GM12864 (cell line): ENCODE measurements at regions not wholly inside any gene's neighbourhood (a gene's known extent, or its start where the extent isn't known, plus 50 kb on each side); places are given as distances from the start of the nearest gene placed in this dataset.

Experiments
- DNase-seq: peaks from one replicate; pipeline ENCODE4 v3.0.0-alpha.2; 2011; ENCODE audit warnings: low read depth
- H3K4me3 ChIP-seq: 2 replicates; pipeline ENCODE4 v1.5.1; 2011; ENCODE audit warnings: mild to moderate bottlenecking, low read depth, low read length, control low read depth
- TF ChIP-seq, protein P1 (sequence below): IDR thresholded peaks from 2 replicates; pipeline ENCODE4 v1.5.1; 2011; ENCODE audit warnings: low read depth, mild to moderate bottlenecking, moderate library complexity, low read length, control low read depth, inconsistent platforms; ENCODE audit errors: missing control alignments

- no peak overlapping the region for H3K4me3 ChIP-seq
- DNase-seq, result no peak
- TF ChIP-seq, protein P1, sequence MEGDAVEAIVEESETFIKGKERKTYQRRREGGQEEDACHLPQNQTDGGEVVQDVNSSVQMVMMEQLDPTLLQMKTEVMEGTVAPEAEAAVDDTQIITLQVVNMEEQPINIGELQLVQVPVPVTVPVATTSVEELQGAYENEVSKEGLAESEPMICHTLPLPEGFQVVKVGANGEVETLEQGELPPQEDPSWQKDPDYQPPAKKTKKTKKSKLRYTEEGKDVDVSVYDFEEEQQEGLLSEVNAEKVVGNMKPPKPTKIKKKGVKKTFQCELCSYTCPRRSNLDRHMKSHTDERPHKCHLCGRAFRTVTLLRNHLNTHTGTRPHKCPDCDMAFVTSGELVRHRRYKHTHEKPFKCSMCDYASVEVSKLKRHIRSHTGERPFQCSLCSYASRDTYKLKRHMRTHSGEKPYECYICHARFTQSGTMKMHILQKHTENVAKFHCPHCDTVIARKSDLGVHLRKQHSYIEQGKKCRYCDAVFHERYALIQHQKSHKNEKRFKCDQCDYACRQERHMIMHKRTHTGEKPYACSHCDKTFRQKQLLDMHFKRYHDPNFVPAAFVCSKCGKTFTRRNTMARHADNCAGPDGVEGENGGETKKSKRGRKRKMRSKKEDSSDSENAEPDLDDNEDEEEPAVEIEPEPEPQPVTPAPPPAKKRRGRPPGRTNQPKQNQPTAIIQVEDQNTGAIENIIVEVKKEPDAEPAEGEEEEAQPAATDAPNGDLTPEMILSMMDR, result no peak
Observed at GRCh38 chr15:93658026-93658816, 569.2 kb upstream of the RGMA start.

DNA sequence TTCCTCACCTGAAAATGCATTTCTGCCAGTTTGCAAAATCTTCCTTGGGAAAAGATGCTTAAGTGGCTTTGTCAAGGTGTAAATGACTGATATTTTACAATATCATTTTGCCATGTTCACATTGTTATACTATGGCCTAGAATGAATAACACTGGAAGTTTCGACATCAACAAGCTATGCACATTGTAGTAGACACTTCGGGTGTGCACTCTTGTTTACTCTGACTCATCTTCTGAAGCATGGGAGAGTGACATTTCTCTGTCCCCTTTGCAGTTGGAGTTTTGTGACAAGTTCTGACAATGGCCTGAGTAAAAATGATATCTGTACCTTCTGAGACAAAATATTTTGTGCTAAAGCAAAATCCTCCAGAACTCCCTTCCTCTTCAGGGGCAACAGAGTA, 567.0 kb upstream of the RGMA start:
- H3K4me3 ChIP-seq, result no peak overlapping the region
- DNase-seq, result no peak
- TF ChIP-seq, protein P1, result no peak

DNA sequence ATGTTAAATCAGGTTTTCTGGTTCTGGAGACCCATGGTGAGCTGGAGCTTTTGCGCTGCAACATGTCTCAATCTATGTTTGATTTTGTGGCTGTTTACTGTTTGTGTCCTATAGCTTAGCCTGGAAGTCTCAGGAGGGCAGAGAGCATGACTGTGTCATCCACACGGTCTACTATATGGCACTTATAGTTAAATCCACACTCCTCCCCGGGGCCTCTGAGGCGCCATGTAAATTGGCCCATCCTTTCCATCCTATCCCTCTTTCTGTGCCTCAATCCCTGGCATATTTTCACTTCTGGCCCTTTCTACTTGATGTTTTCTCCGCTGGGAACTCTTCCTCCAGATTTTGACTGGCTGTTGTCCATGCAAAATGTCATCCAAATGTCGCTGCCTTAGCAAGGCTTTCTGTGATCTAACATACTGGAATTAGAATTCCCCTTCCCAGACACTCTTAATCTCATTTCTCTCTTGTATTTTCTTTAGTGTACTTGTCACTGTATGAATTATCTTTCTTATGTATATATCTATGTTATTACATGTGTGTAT, 560.8 kb upstream of the RGMA start:
- no peak overlapping the region for H3K4me3 ChIP-seq
- TF ChIP-seq, protein P1, result no peak
- no peak for DNase-seq

GRCh38 chr15:93646193-93646592, 557.2 kb upstream of the RGMA start:
- TF ChIP-seq, protein P1, result no peak
- no peak for DNase-seq
- no peak overlapping the region for H3K4me3 ChIP-seq

DNA sequence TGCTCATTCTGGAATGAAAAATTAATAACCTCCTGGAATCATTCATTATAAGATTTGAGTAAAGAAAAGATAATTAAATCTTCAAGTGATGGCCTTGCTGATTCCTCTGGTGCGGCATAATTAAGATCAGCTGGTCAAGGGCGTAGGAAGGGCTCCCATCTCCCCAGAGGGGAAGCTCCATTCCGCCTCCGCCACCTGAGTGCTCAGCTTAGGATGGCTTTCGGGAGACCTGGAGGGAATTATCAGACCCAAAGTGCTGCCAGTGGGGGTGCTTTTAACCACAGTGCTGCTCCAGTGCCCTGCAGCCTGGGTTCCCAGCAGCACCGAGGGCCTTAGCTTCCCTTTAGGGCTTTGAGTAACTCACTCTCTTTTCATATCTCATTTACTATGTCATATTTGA, 556.6 kb upstream of the RGMA start:
- no peak overlapping the region for H3K4me3 ChIP-seq
- TF ChIP-seq, protein P1, result no peak
- no peak for DNase-seq

DNA sequence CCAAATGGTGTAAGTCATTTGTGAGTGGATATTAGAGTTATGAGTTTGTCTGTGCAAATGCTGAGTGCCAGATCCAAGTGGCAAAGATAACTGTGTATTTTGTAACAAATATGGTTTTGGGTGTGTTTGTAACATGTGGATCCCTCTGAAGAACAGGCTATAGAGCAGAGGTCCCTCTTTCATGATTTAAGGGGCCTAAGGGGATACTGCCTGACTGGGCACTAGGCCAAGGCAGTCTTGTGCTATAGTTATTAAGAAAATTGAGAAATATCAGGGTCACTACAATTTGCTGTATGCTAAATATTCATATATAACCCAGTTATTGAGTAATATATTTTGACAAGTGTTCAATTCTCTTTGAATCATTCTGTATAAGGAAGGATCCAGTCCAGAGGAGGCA, 555.6 kb upstream of the RGMA start:
- H3K4me3 ChIP-seq, result no peak overlapping the region
- TF ChIP-seq, protein P1, result no peak
- no peak for DNase-seq
